Activated B cell treated with CpG ODN at 0.5 μM for 24 hours (primary cell): ENCODE measurements at regions not wholly inside any gene's neighbourhood (a gene's known extent, or its start where the extent isn't known, plus 50 kb on each side); places are given as distances from the start of the nearest gene placed in this dataset.

Source experiments
- ATAC-seq: fragments of 200-7000 bp; cut with Tn5 transposase; one replicate; pipeline ENCODE4 v1.10.0; 2021; ENCODE audit warnings: low read depth, mild to moderate bottlenecking, moderate library complexity
- CTCF ChIA-PET: fragments of 350-600 bp; sonication (Branson Sonifier 250); formaldehyde crosslinking; loops from one replicate; lab custom pipeline; 2021; ENCODE audit warnings: antibody characterized with exemption; lab: Charles Lee
- POLR2A ChIA-PET: fragments of 350-600 bp; sonication (Branson Sonifier 250); formaldehyde crosslinking; loops from one replicate; lab custom pipeline; 2021; ENCODE audit warnings: antibody characterized with exemption; lab: Charles Lee
- DNase-seq: peaks from one replicate; pipeline ENCODE4 v3.0.0; 2022
- H3K27ac Mint-ChIP-seq: one replicate; pipeline ENCODE4 v1.8.0; 2020; ENCODE audit warnings: mixed read lengths
- H3K27me3 Mint-ChIP-seq: one replicate; pipeline ENCODE4 v1.8.0; 2021; ENCODE audit warnings: mixed read lengths
- H3K36me3 Mint-ChIP-seq: one replicate; pipeline ENCODE4 v1.8.0; 2021; ENCODE audit warnings: low read depth, mixed read lengths
- H3K4me1 Mint-ChIP-seq: one replicate; pipeline ENCODE4 v1.8.0; 2021; ENCODE audit warnings: mixed read lengths
- H3K4me3 Mint-ChIP-seq: one replicate; pipeline ENCODE4 v1.8.0; 2020; ENCODE audit warnings: mild to moderate bottlenecking, mixed read lengths
- H3K9me3 Mint-ChIP-seq: one replicate; pipeline ENCODE4 v1.8.0; 2020; ENCODE audit warnings: mixed read lengths
- intact Hi-C: fragments of 100-400 bp; cut with micrococcal nuclease; formaldehyde crosslinking; loops from one replicate; pipeline ENCODE4 v1.15.1; 2024
- TF ChIP-seq, protein P1 (sequence below): fragments of 200-600 bp; IDR thresholded peaks from one replicate; pipeline ENCODE4 v1.8.0; 2022; ENCODE audit warnings: antibody characterized with exemption, mild to moderate bottlenecking

DNA sequence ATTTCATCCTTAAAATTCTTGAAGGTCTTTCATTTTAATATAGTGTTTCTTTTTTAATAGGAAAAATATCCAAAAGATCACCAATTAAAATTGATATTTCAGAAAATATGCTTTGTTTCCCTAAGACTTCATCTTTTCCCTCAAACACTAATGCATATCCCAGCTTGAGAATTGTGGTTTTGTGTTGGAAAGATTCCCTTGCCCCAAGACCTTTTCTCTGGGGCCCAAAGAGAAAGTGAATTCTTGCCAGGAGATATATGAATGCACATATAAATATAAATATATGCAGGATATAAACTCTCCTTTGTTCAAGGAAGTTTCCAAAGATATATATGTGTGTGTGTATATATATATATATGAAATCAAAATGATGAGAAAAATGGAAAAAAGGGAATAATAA, 241.2 kb downstream of the FAM76B start:
- H3K4me3 Mint-ChIP-seq = no peak overlapping the region
- intact Hi-C loops = no loop called here
- no peak for DNase-seq
- no peaks in the 10 kb centered on the region for H3K4me1 Mint-ChIP-seq
- no peak overlapping the region for H3K27ac Mint-ChIP-seq
- CTCF ChIA-PET = no interaction called here
- H3K9me3 Mint-ChIP-seq = no peaks in the 10 kb centered on the region
- TF ChIP-seq, protein P1, sequence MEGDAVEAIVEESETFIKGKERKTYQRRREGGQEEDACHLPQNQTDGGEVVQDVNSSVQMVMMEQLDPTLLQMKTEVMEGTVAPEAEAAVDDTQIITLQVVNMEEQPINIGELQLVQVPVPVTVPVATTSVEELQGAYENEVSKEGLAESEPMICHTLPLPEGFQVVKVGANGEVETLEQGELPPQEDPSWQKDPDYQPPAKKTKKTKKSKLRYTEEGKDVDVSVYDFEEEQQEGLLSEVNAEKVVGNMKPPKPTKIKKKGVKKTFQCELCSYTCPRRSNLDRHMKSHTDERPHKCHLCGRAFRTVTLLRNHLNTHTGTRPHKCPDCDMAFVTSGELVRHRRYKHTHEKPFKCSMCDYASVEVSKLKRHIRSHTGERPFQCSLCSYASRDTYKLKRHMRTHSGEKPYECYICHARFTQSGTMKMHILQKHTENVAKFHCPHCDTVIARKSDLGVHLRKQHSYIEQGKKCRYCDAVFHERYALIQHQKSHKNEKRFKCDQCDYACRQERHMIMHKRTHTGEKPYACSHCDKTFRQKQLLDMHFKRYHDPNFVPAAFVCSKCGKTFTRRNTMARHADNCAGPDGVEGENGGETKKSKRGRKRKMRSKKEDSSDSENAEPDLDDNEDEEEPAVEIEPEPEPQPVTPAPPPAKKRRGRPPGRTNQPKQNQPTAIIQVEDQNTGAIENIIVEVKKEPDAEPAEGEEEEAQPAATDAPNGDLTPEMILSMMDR = no peak
- ATAC-seq = no peak
- POLR2A ChIA-PET = no interaction called here
- H3K27me3 Mint-ChIP-seq = no peaks in the 10 kb centered on the region
- no peaks in the 10 kb centered on the region for H3K36me3 Mint-ChIP-seq

DNA sequence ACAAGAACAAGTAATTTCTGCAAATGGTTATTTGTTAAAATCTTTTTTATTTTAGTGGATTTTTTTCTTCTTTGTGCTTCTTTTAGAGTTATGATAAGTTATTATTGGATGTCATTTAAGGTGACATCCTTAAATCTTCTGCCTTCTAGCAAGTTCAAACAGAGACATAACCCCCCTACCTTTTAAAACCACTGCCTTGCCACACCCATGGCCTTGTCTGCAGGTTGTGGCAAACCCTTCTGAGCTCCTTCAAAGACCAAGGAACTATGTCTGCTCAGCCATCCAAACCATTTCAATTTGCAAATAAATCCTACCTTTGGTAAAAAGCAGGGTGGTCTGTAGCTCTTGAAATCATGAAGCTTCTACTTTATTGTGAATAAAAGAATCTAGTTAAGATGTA, 241.6 kb downstream of the FAM76B start:
- DNase-seq (no peak), ATAC-seq (no peak)
- H3K27me3 Mint-ChIP-seq = no peaks in the 10 kb centered on the region
- no peaks in the 10 kb centered on the region for H3K4me1 Mint-ChIP-seq
- ChIA-PET POLR2A (no interaction called here), CTCF (no interaction called here)
- TF ChIP-seq, protein P1 = no peak
- no peak overlapping the region for H3K27ac Mint-ChIP-seq
- no peak overlapping the region for H3K4me3 Mint-ChIP-seq
- intact Hi-C loops = no loop called here
- H3K36me3 Mint-ChIP-seq = no peaks in the 10 kb centered on the region
- H3K9me3 Mint-ChIP-seq = no peaks in the 10 kb centered on the region

DNA sequence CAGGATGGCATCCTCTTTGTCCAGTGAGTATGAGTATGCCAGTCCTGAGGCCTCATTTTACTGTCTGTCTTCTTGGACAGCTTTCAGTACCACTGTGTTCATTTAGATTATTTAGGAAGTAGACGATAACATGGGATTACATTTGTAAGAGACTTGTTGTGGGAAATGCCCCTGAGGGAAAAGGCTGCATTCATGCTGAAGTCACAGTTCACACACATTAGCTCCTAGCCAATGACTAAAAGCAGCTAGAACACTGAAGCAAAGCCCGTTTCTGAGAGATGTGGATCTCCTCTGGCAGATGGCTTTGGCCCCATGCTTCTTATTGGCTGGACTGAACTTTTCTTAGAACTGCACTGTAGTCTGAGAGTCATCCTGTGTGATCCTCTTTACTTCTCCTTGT, 242.4 kb downstream of the FAM76B start:
- TF ChIP-seq, protein P1 = no peak
- no peak for ATAC-seq
- Mint-ChIP-seq H3K9me3 (no peaks in the 10 kb centered on the region), H3K27me3 (no peaks in the 10 kb centered on the region), H3K36me3 (no peaks in the 10 kb centered on the region), H3K27ac (no peak overlapping the region), H3K4me1 (no peaks in the 10 kb centered on the region), H3K4me3 (no peak overlapping the region)
- DNase-seq = no peak
- ChIA-PET CTCF (no interaction called here), POLR2A (no interaction called here)
- intact Hi-C loops = no loop called here

DNA sequence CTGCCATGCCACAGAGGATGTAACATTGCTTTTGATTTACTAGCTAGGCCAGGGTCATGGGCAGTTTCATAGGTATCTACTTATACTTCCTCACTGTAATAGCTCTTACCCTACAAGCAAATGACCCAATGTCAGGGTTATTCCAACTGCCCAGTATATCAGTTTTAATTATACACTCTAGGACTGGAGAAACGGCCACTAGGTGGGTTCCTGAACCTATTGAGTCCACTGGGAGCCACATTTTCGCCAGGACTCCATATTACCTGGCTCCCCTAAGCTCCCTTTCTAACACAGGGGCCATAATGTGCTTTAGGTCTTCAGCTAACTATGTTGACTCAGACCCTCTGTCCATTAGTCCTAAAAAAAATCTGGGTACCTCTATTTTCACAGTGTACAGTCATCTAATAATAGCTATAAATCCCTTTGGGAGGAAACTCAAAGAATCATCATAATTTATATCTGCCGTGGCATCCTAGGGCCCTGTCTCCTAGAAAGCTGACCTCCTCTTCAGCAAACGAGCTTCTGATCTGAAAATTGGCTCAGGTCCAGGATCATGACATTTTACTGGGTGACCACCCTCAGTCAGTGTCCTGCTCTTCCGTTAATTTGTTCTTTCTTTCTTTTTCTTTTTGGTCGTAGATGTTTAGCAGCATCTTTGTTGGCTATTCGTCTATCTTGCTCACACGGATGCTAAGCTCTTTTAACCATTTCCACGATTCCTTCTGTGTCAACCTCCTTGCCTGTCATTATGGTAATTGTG, 244.3 kb downstream of the FAM76B start:
- ChIA-PET CTCF (interaction anchor here (0.8 to 1.1 kb wide), 3 partner anchors 150 to 190 kb away, joined by 3 to 5 read pairs (median 3); no protein-coding TSS in a partner anchor), POLR2A (interaction anchor here (0.5 to 1.2 kb wide), 4 partner anchors 125 to 313 kb away, joined by 3 to 6 read pairs (median 4); no protein-coding TSS in a partner anchor)
- intact Hi-C loops = no loop called here
- Mint-ChIP-seq H3K27ac (no peak overlapping the region), H3K27me3 (no peaks in the 10 kb centered on the region), H3K36me3 (no peaks in the 10 kb centered on the region), H3K4me3 (no peak overlapping the region), H3K4me1 (no peaks in the 10 kb centered on the region), H3K9me3 (no peaks in the 10 kb centered on the region)
- DNase-seq = no peak
- TF ChIP-seq, protein P1 = no peak
- ATAC-seq = no peak

DNA sequence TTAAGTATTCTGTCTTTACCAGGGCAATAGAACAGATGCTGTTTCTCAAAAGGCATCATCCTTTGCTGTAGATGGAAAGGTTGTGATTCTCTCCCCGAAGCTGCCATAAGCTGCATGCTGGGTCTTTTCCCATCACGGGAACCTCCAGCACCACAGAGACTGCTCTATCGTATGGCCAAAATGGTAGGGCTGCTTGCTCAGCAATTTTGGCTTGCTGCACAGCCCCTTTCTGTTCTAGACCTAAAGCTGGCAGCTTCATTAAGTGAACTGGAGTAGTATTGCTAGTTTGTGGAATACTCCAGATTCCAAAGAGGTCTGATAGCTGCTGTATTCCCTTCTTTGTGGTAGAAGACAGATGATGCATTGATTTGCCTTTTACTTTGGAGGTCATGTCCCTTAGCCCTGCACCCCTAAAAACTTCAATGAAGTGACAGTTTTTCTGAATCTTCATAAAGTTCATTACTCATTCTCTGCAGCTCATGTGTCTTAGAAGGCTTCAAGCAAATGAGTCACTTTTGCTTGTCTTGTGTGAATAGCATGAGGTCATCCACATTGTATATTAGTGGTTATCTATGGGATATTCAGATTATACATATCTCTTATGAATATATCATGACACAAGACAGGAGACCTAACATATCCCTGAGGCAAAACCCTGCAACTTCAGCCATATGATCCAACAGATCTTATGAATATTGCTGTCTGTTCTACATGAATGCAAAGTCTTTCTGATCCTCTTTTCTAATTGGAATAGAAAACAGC, 245.3 kb downstream of the FAM76B start:
- intact Hi-C loops = no loop called here
- Mint-ChIP-seq H3K27ac (no peak overlapping the region), H3K36me3 (no peaks in the 10 kb centered on the region), H3K27me3 (no peaks in the 10 kb centered on the region), H3K9me3 (no peaks in the 10 kb centered on the region), H3K4me3 (no peak overlapping the region), H3K4me1 (no peaks in the 10 kb centered on the region)
- DNase-seq (no peak), ATAC-seq (no peak)
- POLR2A ChIA-PET = interaction anchor here (0.5 to 0.6 kb wide), 3 partner anchors 13 to 158 kb away, joined by 4 to 5 read pairs (median 4); no protein-coding TSS in a partner anchor
- CTCF ChIA-PET = interaction anchor here (0.9 kb wide), 1 partner anchor 151 kb away, joined by 3 read pairs; no protein-coding TSS in a partner anchor
- TF ChIP-seq, protein P1 = no peak
